PC-3 (cell line): ENCODE measurements at regions not wholly inside any gene's neighbourhood (a gene's known extent, or its start where the extent isn't known, plus 50 kb on each side); places are given as distances from the start of the nearest gene placed in this dataset.

Experiments used
- ATAC-seq: fragments of 200-7000 bp; cut with Tn5 transposase; 2 replicates; pipeline ENCODE4 v1.9.1; 2020; ENCODE audit warnings: mild to moderate bottlenecking, moderate library complexity
- BruUV-seq: library from RNA; stranded (reverse); fragments of 400-500 nt; replicated peaks from 2 replicates; lab custom pipeline; 2021; lab: Mats Ljungman, UMichigan
- CTCF ChIA-PET: fragments of 300-600 bp; sonication (Branson Sonifier 250); formaldehyde crosslinking; loops from one replicate; lab custom pipeline; 2022; ENCODE audit warnings: antibody characterized with exemption; lab: Charles Lee
- POLR2A ChIA-PET: fragments of 300-600 bp; sonication (Branson Sonifier 250); formaldehyde crosslinking; loops from one replicate; lab custom pipeline; 2022; ENCODE audit warnings: antibody characterized with exemption; ENCODE audit not compliant: unreplicated experiment; lab: Charles Lee
- DNase-seq: peaks from one replicate; pipeline ENCODE4 v3.0.0-alpha.2; 2015
- H2AFZ ChIP-seq: fragments of 300-600 bp; sonication (generic); 2 replicates; pipeline ENCODE4 v1.6.0; 2016; ENCODE audit warnings: antibody characterized with exemption, low read length
- H3F3A ChIP-seq: fragments of 300-600 bp; sonication (generic); one replicate; pipeline ENCODE4 v1.6.0; 2017; ENCODE audit warnings: antibody characterized with exemption, low read length, control low read depth, mild to moderate bottlenecking; ENCODE audit not compliant: unreplicated experiment
- H3K27ac ChIP-seq: fragments of 300-600 bp; sonication (generic); 2 replicates; pipeline ENCODE4 v1.5.1; 2016; ENCODE audit warnings: mild to moderate bottlenecking, low read length
- H3K27me3 ChIP-seq: fragments of 300-600 bp; sonication (generic); 2 replicates; pipeline ENCODE4 v1.6.1; 2016; ENCODE audit warnings: low read length, mixed read lengths
- H3K36me3 ChIP-seq: fragments of 300-600 bp; sonication (generic); 2 replicates; pipeline ENCODE4 v1.6.1; 2016; ENCODE audit warnings: low read depth, mixed run types, low read length, mixed read lengths
- H3K4me1 ChIP-seq: fragments of 300-600 bp; sonication (generic); 2 replicates; pipeline ENCODE4 v1.5.1; 2016; ENCODE audit warnings: low read length; ENCODE audit not compliant: insufficient read depth
- H3K4me2 ChIP-seq: fragments of 300-600 bp; sonication (generic); 2 replicates; pipeline ENCODE4 v1.6.0; 2016; ENCODE audit warnings: low read length
- H3K4me3 ChIP-seq: fragments of 300-600 bp; sonication (generic); 2 replicates; pipeline ENCODE4 v1.5.1; 2016; ENCODE audit warnings: mild to moderate bottlenecking, low read length, mixed read lengths
- H3K79me2 ChIP-seq: fragments of 300-600 bp; sonication (generic); 2 replicates; pipeline ENCODE4 v1.6.1; 2017; ENCODE audit warnings: low read length, mixed read lengths
- H3K9ac ChIP-seq: fragments of 300-600 bp; sonication (generic); 2 replicates; pipeline ENCODE4 v1.6.0; 2016; ENCODE audit warnings: mild to moderate bottlenecking, low read length
- H3K9me2 ChIP-seq: fragments of 300-600 bp; sonication (generic); replicated peaks from 2 replicates; pipeline ENCODE4 v1.6.1; 2016; ENCODE audit warnings: mixed run types, low read length, mixed read lengths
- H3K9me3 ChIP-seq: fragments of 300-600 bp; sonication (generic); 2 replicates; pipeline ENCODE4 v1.6.1; 2016; ENCODE audit warnings: low read length, mixed read lengths
- H4K20me1 ChIP-seq: fragments of 300-600 bp; sonication (generic); 2 replicates; pipeline ENCODE4 v1.6.1; 2016; ENCODE audit warnings: low read length, mixed read lengths
- EZH2 ChIP-seq: fragments of 300-600 bp; sonication (generic); IDR thresholded peaks from one replicate; pipeline ENCODE4 v1.6.1; 2017; ENCODE audit warnings: antibody characterized with exemption, mild to moderate bottlenecking, low read length; ENCODE audit not compliant: unreplicated experiment
- EZH2phosphoT487 ChIP-seq: fragments of 300-600 bp; sonication (generic); IDR thresholded peaks from 2 replicates; pipeline ENCODE4 v1.6.1; 2018; ENCODE audit warnings: mild to moderate bottlenecking, antibody characterized with exemption, low read length, borderline replicate concordance
- intact Hi-C: fragments of 100-400 bp; cut with micrococcal nuclease; formaldehyde crosslinking; loops from 2 replicates; pipeline ENCODE4 v1.9.0; 2023
- TF ChIP-seq, protein P1 (sequence below): fragments of 300-600 bp; sonication (generic); conservative IDR thresholded peaks from 2 replicates; pipeline ENCODE4 v1.5.1; 2017; ENCODE audit warnings: antibody characterized with exemption, low read depth, mild to moderate bottlenecking, low read length

DNA sequence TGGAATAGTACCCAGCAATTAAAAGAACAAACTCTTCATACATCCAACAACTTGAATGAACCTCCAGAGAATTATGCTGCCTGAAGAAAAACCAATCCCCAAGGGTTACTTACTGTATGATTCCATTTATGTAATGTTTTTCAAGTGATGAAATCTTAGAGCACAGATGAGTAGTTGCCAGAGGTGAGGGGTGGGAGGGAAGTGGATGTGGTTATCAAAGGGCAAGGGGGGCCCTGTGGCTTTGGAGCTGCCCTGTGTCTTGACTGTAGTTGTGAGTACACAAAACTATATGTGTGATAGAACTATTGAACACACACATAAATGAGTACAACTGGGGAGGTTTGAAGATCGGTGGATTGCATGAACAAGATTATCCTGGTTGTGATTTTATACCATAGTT is 115.8 kb upstream of the SLC25A48 start:
- H3K4me3 ChIP-seq, result no peak overlapping the region
- no peaks in the 10 kb centered on the region for H4K20me1 ChIP-seq
- peaks cover 83% of the 10 kb centered on the region for H3K27me3 ChIP-seq
- H3K79me2 ChIP-seq, result no peaks in the 10 kb centered on the region
- H3K27ac ChIP-seq, result no peak overlapping the region
- BruUV-seq, result no TSS peak
- no peaks in the 10 kb centered on the region for H3K9me2 ChIP-seq
- no peaks in the 10 kb centered on the region for H3K4me1 ChIP-seq
- DNase-seq (no peak), ATAC-seq (no peak)
- ChIA-PET CTCF (no interaction called here), POLR2A (no interaction called here)
- TF ChIP-seq, protein P1, sequence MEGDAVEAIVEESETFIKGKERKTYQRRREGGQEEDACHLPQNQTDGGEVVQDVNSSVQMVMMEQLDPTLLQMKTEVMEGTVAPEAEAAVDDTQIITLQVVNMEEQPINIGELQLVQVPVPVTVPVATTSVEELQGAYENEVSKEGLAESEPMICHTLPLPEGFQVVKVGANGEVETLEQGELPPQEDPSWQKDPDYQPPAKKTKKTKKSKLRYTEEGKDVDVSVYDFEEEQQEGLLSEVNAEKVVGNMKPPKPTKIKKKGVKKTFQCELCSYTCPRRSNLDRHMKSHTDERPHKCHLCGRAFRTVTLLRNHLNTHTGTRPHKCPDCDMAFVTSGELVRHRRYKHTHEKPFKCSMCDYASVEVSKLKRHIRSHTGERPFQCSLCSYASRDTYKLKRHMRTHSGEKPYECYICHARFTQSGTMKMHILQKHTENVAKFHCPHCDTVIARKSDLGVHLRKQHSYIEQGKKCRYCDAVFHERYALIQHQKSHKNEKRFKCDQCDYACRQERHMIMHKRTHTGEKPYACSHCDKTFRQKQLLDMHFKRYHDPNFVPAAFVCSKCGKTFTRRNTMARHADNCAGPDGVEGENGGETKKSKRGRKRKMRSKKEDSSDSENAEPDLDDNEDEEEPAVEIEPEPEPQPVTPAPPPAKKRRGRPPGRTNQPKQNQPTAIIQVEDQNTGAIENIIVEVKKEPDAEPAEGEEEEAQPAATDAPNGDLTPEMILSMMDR, result no peak
- no peak for TF ChIP-seq EZH2
- no peak for TF ChIP-seq EZH2phosphoT487
- intact Hi-C loops, result no loop called here
- no peak overlapping the region for H3K4me2 ChIP-seq
- no peak overlapping the region for H2AFZ ChIP-seq
- H3F3A ChIP-seq, result no peaks in the 10 kb centered on the region
- H3K9ac ChIP-seq, result no peak overlapping the region
- H3K36me3 ChIP-seq, result no peaks in the 10 kb centered on the region
- no peaks in the 10 kb centered on the region for H3K9me3 ChIP-seq

DNA sequence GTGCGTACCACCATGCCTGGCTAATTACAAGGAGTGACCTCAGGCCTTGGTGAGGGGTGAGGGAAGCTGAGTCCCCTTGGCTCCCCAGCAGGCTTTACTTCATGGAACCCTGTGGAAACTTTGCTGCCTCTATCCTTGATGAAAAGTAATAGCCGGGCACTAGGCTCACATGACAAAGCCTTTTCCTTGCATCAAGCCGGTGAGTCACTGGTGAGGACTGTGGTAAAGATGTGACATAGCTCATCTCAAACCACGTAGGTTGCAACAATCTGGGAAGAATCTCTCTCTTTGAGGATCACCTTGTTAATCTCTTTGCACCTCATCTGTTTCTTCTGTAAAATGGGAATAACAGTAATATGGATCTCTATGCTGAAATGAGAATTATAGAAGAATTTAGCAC is 116.3 kb upstream of the SLC25A48 start:
- TF ChIP-seq, protein P1, result no peak
- TF ChIP-seq EZH2phosphoT487 (no peak), EZH2 (no peak)
- no peak overlapping the region for H3K4me3 ChIP-seq
- ATAC-seq, result no peak
- H3K4me2 ChIP-seq, result no peak overlapping the region
- intact Hi-C loops, result no loop called here
- no peaks in the 10 kb centered on the region for H4K20me1 ChIP-seq
- no peaks in the 10 kb centered on the region for H3F3A ChIP-seq
- no peaks in the 10 kb centered on the region for H3K36me3 ChIP-seq
- no peaks in the 10 kb centered on the region for H3K9me2 ChIP-seq
- CTCF ChIA-PET, result no interaction called here
- no peaks in the 10 kb centered on the region for H3K9me3 ChIP-seq
- no peak overlapping the region for H3K27ac ChIP-seq
- H3K27me3 ChIP-seq, result peaks cover 88% of the 10 kb centered on the region
- no peak overlapping the region for H2AFZ ChIP-seq
- no peaks in the 10 kb centered on the region for H3K79me2 ChIP-seq
- H3K4me1 ChIP-seq, result no peaks in the 10 kb centered on the region
- POLR2A ChIA-PET, result no interaction called here
- peak; percentile 24 for DNase-seq
- BruUV-seq, result no TSS peak
- H3K9ac ChIP-seq, result no peak overlapping the region

DNA sequence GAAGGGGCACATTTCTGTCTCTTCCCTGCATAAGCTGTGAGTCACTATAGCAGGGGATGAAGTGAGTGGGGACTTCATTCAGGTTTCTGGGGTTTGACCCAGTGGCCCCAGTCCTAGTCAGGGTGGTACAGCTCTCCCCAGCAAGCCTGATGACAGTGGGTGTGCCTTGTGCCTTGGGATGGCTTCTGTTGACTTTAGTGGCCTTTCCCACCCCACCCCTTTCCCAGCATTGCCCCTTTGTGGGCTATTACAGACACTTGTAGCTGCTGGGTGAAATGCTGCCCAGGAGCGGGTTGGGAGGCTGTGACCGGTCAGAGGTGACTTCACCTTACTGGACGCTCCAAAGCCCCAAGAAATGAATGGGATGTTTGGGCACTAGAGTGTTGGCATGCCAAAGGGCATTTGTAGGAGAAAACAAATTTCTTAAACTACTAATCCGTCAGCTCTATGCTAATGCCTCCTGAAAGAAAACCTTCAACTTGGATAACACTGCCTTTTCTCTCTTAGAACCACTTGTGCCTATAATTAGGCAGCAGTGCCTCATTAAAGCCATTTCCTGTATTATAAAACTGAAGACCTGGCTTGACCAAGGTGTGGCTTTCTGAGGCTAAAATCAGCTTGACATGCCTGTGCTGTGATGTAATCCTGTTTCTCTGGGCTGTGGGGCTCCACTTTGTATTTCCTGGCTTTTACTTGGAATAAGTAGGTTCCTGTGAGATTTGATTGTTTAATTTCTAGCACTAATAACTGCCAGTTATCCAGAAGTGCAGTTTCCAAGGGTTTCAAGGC is 119.0 kb upstream of the SLC25A48 start:
- no peaks in the 10 kb centered on the region for H3K9me2 ChIP-seq
- no peak overlapping the region for H2AFZ ChIP-seq
- H3K27ac ChIP-seq, result no peak overlapping the region
- ATAC-seq (no peak), DNase-seq (no peak)
- H3K27me3 ChIP-seq, result peaks cover 96% of the 10 kb centered on the region
- TF ChIP-seq EZH2phosphoT487 (no peak), EZH2 (no peak)
- TF ChIP-seq, protein P1, result no peak
- intact Hi-C loops, result no loop called here
- H3K9ac ChIP-seq, result no peak overlapping the region
- no peaks in the 10 kb centered on the region for H3K4me1 ChIP-seq
- H3K4me3 ChIP-seq, result no peak overlapping the region
- no TSS peak for BruUV-seq
- POLR2A ChIA-PET, result no interaction called here
- H3K9me3 ChIP-seq, result no peaks in the 10 kb centered on the region
- no peaks in the 10 kb centered on the region for H3K36me3 ChIP-seq
- H3F3A ChIP-seq, result no peaks in the 10 kb centered on the region
- no peak overlapping the region for H3K4me2 ChIP-seq
- CTCF ChIA-PET, result no interaction called here
- no peaks in the 10 kb centered on the region for H4K20me1 ChIP-seq
- H3K79me2 ChIP-seq, result no peaks in the 10 kb centered on the region
